HG03565 (cell line): ENCODE measurements at regions not wholly inside any gene's neighbourhood (a gene's known extent, or its start where the extent isn't known, plus 50 kb on each side); places are given as distances from the start of the nearest gene placed in this dataset.
"Not testable (repeated sequence)": the region's sequence is repeated elsewhere in the genome, so short reads cannot be mapped to it uniquely, and the experiment has no call there.

Experiments
- ATAC-seq: cut with Tn5 transposase; IDR thresholded peaks from one replicate; pipeline ENCODE4 v1.9.1; 2021; ENCODE audit warnings: mild to moderate bottlenecking, moderate library complexity; ENCODE audit not compliant: unreplicated experiment

DNA sequence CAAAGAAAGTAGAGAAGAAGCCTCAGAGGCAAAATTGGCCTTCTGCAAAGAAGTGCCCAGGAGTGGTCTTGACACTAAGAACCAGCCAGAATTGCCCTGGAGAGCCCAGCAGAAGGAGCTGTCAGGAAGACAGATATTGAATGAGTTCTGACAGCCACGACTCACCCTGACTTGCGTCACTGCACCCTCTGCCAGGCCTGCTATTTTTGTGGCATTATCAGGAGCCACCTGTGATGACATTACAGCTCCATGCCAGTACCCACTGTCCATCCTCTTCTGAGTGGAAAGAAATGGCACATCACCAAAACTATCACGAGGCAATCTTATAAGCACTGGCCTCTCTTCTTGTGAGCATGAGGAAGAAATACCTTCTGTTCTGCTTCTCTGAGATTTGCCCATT, 67.7 kb downstream of the SMIM20 start:
- ATAC-seq: no peak

DNA sequence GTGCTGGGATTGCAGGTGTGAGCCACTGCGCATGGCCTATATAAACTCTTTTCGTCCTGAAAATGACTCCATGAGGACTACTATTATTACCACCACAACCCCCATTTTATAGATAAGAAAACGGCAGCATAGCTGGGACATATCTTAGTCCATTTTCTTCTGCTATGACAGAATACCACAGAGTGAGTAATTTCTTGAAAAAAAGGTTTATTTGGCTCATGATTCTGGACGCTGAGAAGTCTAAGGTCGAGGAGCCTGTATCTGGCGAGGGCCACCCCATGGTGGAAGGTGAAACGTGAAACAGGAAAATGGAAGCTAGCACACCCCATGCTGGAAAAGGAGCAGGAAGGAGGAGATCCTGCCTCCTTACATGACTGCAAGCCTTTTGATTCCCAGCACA, 68.9 kb downstream of the SMIM20 start:
- ATAC-seq: no peak

DNA sequence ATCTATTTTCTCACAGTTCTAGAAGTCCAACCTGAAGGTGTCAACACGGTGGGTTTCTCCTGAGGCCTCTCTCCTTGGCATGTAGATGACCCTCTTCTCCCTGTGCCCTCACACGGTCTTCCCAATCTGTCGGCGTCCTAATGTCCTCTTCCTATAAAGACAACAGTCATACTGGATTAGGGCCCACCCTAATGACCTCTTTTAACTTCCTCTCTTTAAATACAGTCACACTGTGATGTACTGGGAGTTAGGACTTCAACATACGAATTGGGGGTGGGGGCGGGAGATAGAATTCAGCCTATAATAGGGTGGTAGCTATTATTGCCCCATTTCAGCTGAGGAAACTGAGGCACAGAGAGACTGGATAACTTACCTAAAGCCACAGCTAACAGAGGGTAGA, 70.2 kb downstream of the SMIM20 start:
- no peak for ATAC-seq

DNA sequence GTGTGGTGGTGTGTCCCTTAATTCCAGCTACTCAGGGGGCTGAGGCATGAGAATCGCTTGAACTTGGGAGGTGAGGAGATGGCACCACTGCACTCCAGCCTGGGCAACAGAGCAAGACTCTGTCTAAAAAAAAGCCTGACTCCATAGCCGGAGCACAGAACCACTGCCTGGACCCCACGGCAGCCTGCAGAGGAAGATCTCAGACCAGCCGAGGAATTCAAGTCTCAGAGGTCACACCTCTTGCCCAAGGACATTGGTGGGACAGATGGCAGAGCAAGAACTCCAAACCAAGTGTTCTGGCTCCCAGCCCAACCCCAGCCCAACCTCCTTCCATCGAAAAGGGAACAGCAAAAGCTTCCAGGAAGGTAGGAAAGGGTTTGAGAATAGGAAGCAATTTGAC, 70.8 kb downstream of the SMIM20 start:
- ATAC-seq: no peak

DNA sequence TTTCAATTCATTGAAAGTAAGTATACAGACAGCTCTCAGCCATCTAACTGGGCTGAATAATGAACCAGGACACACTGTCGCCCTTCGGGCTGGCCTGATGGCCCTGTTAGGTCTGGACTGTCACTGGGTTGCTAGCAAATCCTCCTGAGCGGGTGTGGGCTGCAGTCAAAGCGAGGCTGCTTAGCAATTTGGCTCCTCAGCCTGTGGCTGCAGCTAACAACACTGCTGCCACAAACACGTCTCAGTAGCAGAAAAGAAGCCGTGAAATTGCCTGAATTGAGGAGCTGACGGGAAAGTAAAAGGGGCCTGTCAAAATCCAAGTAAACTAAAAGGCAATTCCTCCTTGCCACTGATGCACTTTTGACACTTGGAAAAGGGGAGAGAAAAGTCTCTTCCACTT, 72.8 kb downstream of the SMIM20 start:
- ATAC-seq: no peak

DNA sequence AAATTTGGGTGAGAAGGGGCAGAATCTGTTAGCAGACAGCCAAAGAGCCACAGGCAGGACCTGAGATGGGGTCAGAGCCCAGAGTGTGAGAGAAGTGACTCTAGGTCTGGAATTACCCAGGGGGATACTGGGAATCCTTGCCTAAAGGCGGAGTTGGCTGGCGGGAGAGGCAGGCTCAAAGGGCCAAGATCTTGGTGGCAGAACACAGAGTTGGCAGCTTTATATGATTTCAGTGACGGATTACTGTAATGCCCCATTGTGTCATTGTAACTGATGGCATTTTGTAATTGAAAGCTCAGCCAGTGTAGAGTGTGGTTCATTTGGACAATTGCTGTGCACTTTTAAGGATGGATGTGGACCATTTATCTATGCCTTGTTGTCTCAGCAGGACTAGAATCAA, 77.3 kb downstream of the SMIM20 start:
- ATAC-seq: no peak

DNA sequence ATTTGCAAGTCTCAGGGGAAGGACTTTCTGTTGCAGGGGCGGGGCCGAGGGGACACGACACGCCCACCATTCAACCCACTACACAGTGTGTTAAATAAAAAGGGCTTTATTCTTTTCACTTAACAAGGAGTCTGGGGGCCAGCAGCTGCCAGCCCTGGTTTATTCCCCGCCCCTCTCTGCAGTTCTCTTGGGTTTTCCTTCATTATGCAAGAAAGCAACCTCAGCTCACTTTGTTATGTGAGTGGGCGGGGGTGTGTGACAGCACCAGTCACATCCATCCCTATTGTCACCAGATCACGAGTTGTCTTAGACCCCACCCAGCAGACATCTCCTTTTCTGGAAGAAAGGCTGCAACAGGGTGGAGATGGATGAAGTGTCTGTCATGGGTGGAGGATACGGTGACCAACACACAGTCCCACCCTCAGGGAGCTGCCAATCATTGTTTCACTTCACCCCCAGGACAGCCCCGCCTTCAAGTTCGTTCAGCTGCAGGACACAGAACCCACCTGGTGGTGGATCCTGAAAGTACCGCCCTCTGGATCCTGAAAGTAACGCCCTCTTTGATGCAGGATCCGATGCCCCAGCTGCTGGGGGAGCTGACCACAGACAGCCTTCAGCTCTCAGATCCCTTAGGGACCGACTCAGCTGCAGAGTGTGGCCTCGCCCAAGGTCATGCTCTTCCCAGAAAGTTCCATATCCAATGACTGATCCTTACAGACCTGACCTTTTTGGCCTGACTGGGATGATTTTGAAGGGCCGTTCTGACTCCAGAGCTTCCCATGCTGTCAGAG, 79.6 kb downstream of the SMIM20 start:
- peak; percentile 68 for ATAC-seq

DNA sequence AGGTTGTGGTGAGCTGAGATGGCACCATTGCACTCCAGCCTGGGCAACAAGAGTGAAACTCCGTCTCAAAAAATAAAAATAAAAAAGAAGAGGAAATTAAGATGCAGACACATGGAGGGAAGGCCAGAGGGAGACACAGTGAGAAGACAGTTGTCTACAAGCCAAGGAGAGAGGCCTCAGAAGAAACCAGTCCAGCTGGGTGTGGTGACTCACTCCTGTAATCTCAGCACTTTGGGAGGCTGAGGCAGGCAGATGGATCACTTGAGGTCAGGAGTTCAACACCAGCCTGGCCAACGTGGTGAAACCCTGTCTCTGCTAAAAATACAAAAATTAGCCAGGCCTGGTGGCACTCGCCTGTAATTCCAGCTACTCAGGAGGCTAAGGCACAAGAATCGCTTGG, 80.6 kb downstream of the SMIM20 start:
- ATAC-seq: not testable (repeated sequence)

DNA sequence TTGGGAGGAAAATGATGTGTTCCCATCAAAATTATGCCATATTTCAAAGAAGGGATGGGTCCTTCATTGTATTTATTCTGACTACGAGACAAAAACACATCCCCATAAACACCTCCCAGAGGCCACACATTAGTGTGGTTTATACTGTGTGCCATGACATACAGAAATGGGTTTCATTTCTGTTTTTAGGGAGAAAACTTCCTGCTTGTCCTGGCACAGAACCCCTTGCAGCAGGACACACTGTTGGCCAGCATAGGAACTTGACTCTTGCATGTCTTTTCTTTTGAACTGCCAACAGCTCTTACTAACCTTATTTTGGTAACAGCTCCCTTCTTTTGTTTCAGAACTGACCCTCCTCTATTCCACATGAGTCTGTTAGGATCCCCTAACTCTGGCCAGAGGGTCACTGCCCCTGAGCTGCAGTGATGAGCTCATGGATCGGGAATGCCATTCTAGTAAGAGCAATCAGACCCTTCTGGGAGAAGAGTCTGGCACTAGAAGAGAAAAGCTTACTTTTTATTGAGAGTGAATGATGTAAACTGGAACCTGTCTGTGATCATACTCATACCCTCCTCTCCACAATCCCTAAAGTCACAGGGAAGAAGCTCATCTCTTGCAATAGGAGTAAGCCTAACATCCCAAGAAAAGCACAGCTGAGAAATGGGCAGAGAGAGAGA, 86.4 kb downstream of the SMIM20 start:
- ATAC-seq: no peak

DNA sequence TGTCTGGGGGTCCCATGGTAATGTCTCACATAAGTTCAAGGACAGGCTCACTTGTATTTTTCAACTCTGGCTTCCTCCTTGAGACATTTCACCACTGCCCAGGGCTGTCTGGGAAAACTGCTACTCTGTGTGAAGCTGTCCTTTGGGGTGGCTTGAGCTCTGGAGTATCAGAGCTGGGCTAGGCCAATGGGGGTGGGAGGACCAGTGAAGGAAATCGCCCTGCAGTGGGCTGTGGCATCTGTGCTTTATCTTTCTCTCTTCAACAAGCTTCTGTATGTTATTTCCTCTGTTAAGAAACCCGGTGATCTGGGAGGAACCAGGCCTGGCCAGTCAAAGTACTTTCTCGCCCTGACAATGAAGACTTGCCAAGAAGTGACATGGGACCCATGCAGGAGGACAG, 87.4 kb downstream of the SMIM20 start:
- no peak for ATAC-seq

DNA sequence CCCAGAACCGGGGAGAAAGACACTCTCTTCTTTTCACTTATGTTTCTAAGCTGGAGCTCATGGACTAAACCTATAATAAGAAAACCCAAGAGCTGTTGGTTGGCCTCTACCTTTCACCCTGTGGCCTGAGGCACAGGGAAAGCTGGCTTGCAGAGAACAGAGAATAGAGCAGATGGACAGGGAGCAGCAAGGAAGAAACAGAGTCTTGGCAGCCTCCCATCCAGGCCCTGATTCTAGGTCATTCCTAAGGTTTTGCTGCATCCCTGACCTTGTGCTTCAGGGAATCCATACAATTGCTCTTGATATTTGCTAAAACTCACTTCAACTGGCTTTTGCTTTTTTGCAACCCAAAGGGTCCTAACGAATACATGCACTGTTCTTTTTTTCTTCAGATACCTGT, 87.8 kb downstream of the SMIM20 start:
- ATAC-seq: no peak

DNA sequence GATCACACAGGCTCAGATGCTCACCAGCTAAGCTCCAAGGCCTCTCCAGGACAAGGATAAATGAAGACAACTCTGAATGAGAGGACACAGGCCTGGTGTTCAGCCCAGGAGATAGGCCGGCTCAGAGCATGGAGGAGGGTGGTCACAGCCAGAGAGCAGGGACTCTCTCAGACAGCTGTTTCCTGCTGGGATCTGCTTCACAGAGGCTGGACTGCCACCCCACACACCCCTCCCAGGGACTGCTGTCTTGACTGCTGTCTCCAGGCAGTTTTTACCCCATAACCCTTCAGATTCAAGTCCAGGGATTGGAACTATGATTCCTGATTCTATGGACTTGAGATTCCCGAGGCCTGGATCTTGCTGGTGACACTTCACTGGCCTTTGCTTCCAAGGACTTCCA, 89.0 kb downstream of the SMIM20 start:
- ATAC-seq: no peak

DNA sequence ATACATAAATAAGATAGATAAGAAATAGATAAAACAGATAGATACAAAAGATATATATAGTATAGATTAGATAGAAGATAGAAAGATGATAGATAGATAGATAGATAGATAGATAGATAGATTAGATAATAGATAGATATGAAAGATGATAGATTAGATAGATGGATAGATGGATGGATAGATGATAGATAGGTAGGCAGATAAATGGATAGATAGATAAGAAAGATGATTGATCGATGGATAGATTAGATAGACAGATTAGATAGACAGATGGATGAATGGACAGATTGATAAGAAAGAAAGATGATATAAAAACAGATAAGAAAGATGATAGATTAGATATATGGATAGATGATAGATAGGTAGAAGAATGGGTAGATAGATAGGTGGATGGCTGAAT, 90.3 kb downstream of the SMIM20 start:
- ATAC-seq: no peak

DNA sequence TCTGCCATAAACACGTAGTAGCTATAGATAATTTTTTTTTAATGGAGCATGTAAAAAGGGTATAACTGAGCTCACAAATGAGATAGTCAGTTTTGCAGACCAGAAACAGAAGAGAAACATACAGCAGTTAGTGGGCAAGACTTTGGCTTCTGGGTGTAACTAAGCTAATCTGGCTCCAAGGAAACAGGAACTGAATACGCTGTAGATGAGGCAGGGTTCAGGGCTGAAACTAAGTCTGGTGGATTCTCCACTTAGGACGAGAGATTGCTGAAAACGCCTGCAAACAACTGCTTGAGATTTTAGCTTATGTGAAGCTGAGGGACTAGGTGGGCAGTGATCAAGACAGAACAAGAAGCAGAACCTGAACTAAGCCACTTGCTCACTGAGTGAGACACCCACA, 91.7 kb downstream of the SMIM20 start:
- no peak for ATAC-seq

DNA sequence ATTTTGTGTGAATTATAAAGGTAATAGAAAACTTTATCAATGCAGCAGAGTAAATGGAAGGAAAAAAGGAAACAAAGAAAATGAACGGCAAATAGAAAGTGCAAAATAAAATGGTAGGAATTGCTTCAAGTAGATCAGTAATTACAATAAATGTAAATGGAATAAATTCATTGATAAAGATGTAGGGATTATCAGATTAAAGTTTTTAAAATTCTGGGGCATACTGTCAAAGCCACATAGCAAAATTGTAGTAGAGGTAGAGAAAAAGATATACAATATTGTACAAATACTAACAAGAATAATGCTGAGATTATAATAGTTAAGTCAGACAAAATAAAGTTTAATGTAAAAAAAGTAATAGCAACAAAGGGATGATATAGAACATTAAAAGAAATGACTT, 94.7 kb downstream of the SMIM20 start:
- no peak for ATAC-seq

DNA sequence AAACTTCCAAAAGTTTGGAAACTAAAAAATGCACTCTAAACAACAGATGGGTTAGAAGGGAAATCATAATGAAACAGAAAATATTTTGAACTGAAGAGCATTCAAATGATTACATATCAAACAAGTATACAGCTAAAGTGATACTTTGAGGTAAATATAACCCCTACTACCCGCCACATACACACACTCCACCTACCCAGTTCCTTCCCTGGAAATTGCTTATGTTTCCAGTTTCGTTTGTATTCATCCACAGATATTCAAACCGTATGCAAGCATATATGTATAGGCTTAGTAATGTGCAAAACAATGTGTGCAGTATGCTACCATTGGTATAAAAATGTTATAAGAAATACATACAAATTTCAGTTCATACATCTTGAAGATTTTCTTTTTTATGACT, 95.5 kb downstream of the SMIM20 start:
- ATAC-seq: no peak

DNA sequence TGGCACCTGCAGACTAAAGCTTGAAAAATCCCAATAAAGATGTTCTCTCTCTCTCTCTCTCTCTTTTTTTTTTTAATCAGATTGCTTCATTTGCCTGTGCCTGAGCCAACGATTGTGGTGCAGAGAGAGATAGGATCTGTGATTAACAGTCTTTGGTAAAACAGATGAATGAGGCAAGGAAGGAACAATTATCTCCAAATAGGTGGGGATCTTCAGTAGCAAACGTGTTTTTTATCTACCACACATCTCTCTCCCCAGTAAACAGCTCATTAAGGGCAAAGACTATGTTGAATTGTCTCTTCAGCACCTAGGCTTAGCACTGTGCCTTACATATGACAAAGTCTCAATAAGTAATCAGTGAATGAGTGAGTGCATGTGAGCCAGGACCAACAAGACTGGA, 96.3 kb downstream of the SMIM20 start:
- no peak for ATAC-seq

DNA sequence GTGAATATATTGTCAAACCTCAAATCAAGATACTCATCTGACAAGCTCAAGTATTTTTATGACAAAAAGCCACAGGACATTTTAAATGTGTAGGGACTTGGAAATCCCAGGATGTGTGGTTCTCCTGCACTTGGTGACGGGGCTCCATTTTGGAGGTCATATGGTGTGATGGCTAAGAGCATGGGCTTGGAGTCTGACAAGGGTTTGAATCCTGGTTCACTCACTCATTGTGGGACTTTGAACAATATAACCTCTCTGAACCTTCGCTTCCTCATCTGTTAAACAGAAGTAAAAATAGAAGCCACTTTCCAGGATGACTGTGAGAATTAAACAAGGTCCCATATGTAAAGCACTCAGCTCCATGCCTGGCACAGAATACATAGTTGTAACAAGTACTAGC, 99.6 kb downstream of the SMIM20 start:
- ATAC-seq: no peak

DNA sequence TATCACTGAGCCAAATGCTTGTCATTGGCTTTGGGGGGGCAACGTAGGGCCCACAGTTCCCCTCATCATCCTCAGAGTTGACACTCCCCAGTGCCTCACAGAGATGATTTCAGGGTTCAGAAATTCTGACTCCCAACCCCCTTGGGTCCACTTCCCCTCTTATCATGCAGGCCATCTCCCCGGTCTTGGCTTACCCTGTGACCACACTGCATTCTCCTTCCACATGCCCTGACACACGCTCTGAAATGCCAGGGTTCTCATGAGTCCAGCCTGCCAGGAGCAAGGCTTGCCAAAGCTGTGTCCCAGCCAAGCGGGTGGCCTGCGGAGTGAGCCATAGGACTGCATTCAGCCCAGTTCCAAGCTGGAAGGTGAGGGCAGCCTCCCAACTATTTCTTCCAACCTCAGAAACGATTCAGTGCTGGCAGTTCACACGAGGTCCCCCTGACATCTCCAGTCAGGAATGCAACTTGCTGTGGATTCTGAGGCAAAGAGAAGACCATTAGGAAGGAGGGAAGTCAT, 101.2 kb downstream of the SMIM20 start:
- no peak for ATAC-seq

DNA sequence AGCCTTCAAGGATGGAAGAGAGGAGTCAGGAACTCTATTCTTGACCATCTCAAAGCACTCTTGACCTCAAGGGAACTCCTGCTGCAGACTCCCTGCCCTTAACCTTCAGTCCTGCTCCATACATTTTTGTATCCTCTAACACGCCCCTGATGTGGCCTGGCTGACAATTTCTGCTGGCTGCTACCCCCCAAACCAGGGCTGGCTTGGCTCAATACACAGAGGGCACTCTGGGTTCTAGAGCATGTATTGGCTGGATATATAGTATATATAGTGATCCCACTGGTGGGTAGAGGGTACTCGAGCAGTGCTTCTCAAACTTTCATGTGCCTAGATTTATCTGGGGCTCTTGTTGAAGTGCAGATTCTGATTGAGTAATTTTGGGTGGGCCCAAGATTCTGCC, 101.9 kb downstream of the SMIM20 start:
- ATAC-seq: no peak

DNA sequence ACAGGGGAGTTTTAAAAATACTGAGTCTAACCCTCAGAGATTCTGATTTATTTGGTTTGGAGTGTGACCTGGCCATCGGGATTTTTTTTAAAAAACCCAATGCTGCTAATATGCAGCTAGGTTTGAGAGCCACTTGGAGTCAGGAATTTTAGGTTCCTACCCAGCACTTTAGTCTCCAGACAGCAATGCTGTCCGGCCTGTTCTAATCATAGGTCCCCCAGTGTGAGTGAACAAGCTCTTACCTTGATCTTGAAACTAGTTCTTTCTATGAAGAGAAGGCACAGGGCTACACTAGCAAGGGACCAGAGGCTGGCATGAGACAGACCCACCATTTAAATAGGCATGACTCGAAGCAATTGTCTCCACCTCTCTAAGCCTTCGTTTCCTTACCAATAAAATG, 103.5 kb downstream of the SMIM20 start:
- no peak for ATAC-seq

DNA sequence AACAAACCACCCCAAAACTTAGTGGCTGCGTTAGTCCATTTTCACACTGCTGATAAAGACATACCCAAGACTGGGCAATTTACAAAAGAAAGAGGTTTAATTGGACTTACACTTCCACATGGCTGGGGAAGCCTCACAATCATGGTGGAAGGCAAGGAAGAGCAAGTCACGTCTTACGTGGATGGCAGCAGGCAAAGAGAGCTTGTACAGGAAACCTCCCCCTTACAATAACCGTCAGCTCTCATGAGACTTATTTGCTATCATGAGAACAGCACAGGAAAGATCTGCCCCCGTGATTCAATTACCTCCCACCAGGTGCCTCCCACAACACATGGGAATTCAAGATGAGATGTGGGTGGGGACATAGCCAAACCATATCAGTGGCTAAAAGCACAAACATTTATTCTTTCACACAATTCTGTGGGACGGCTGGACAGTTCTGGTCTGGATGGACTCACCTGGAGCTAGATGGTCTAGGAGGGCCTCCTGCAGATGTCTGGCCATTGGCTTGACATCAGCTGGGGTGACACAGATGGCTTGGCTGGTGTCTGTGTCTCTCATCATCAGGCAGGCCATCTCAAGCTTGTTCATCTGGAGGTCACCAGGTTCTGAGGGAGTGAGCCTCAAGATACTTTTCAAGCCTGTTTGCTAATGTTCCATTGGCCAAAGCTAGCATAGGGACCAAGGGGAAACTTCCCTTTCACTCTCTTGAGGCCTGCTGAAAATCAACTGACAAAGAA, 104.1 kb downstream of the SMIM20 start:
- ATAC-seq: not testable (repeated sequence)
